WI38 (cell line): ENCODE measurements at regions not wholly inside any gene's neighbourhood (a gene's known extent, or its start where the extent isn't known, plus 50 kb on each side); places are given as distances from the start of the nearest gene placed in this dataset.
A peak's percentile ranks its signal among the peaks of the same experiment; 100 is the strongest.

ENCODE experiments used
- H3K4me3 ChIP-seq: 2 replicates; pipeline ENCODE4 v1.5.1; 2011; ENCODE audit warnings: low read depth, mild to moderate bottlenecking, control low read depth, low read length
- CTCF ChIP-seq: IDR thresholded peaks from 2 replicates; pipeline ENCODE4 v1.5.1; 2012; ENCODE audit warnings: low read depth, mild to moderate bottlenecking, control low read depth, low read length

- no peak overlapping the region for H3K4me3 ChIP-seq
- TF ChIP-seq CTCF = no peak
Observed at GRCh38 chr3:102529452-102529851, 94.6 kb downstream of the ZPLD1 start.

- no peak overlapping the region for H3K4me3 ChIP-seq
Observed at GRCh38 chr3:102530415-102531181, 95.8 kb downstream of the ZPLD1 start.

GRCh38 chr3:102531686-102532085 is 96.9 kb downstream of the ZPLD1 start:
- H3K4me3 ChIP-seq = no peak overlapping the region
- TF ChIP-seq CTCF = no peak

More at GRCh38 chr3:102530415-102531181, 95.8 kb downstream of the ZPLD1 start:
- TF ChIP-seq CTCF = no peak

GRCh38 chr3:102532901-102533300 is 98.1 kb downstream of the ZPLD1 start:
- no peak overlapping the region for H3K4me3 ChIP-seq
- no peak for TF ChIP-seq CTCF

- no peak overlapping the region for H3K4me3 ChIP-seq
- TF ChIP-seq CTCF = no peak
Observed at GRCh38 chr3:102533784-102534183, 99.0 kb downstream of the ZPLD1 start.

GRCh38 chr3:102536456-102536855 is 101.6 kb downstream of the ZPLD1 start:
- peak; percentile 21; the same call in 1 of the 2 replicates for TF ChIP-seq CTCF
- no peak overlapping the region for H3K4me3 ChIP-seq

- H3K4me3 ChIP-seq = no peak overlapping the region
- no peak for TF ChIP-seq CTCF
Observed at GRCh38 chr3:102537123-102537522, 102.3 kb downstream of the ZPLD1 start.
